SK-N-SH (cell line): ENCODE measurements at regions not wholly inside any gene's neighbourhood (a gene's known extent, or its start where the extent isn't known, plus 50 kb on each side); places are given as distances from the start of the nearest gene placed in this dataset.

Experiments
- CTCF ChIA-PET: fragments of 300-600, 350-600 bp; formaldehyde crosslinking; extraction: SDS; loops from one replicate; lab custom pipeline; 2021; lab: Yijun Ruan, JAX
- POLR2A ChIA-PET: fragments of 350-600 bp; sonication (Branson Sonifier 250); formaldehyde crosslinking; extraction: SDS; loops from one replicate; lab custom pipeline; 2020; ENCODE audit warnings: antibody characterized with exemption, inconsistent platforms; lab: Yijun Ruan, JAX
- DNase-seq: peaks from one replicate; pipeline ENCODE4 v3.0.0; 2012
- H2AFZ ChIP-seq: fragments of 200-600 bp; sonication (generic); 2 replicates; pipeline ENCODE4 v1.8.1; 2016; ENCODE audit warnings: antibody characterized with exemption, mild to moderate bottlenecking, low read depth
- H3F3A ChIP-seq: fragments of 200-600 bp; sonication (generic); replicated peaks from 2 replicates; pipeline ENCODE3; 2016; ENCODE audit warnings: antibody characterized with exemption, mild to moderate bottlenecking; ENCODE audit not compliant: insufficient read depth
- H3K27ac ChIP-seq, 2 experiments: fragments of 200-500 bp in 1 of 2; fragments of 200-600 bp in 1 of 2; sonication (Bioruptor generic) in 1 of 2; sonication (generic), shearing (Covaris generic) in 1 of 2; 2 replicates each; pipeline versions ENCODE4 v1.5.1 to v1.6.1; 2014 to 2016; ENCODE audit warnings: low read depth in 2 of 2, inconsistent platforms in 1 of 2, low read length in 1 of 2, mild to moderate bottlenecking in 1 of 2, mixed read lengths in 1 of 2
- H3K27me3 ChIP-seq: fragments of 200-600 bp; sonication (generic), shearing (Covaris generic); 2 replicates; pipeline ENCODE4 v1.6.1; 2016; ENCODE audit warnings: mixed run types; ENCODE audit not compliant: insufficient read depth
- H3K36me3 ChIP-seq, 2 experiments: fragments of 200-500 bp in 1 of 2; fragments of 200-600 bp in 1 of 2; sonication (Bioruptor generic) in 1 of 2; sonication (generic) in 1 of 2; replicated peaks in 1 of 2; 2 replicates each; pipeline versions ENCODE3 to v1.5.1; 2014 to 2016; ENCODE audit warnings: low read length in 1 of 2, mild to moderate bottlenecking in 1 of 2; ENCODE audit not compliant: insufficient read depth in 2 of 2, control insufficient read depth in 1 of 2
- H3K4me1 ChIP-seq, 2 experiments: fragments of 200-500 bp in 1 of 2; fragments of 200-600 bp in 1 of 2; sonication (Bioruptor generic) in 1 of 2; sonication (generic), shearing (Covaris generic) in 1 of 2; 2 replicates each; pipeline versions ENCODE4 v1.5.1 to v1.6.1; 2014 to 2016; ENCODE audit warnings: low read depth in 1 of 2, low read length in 1 of 2, mixed run types in 1 of 2; ENCODE audit not compliant: insufficient read depth in 2 of 2, control insufficient read depth in 1 of 2
- H3K4me2 ChIP-seq: fragments of 200-600 bp; sonication (generic), shearing (Covaris generic); 2 replicates; pipeline ENCODE4 v1.6.1; 2017; ENCODE audit warnings: mixed run types
- H3K4me3 ChIP-seq, 2 experiments: fragments of 200-500 bp in 1 of 2; fragments of 200-600 bp in 1 of 2; sonication (Bioruptor generic) in 1 of 2; sonication (generic), shearing (Covaris generic) in 1 of 2; 2 replicates each; pipeline versions ENCODE4 v1.5.1 to v1.8.1; 2014 to 2016; ENCODE audit warnings: low read depth in 2 of 2, inconsistent platforms in 1 of 2, low read length in 1 of 2, mild to moderate bottlenecking in 1 of 2, mixed read lengths in 1 of 2, moderate library complexity in 1 of 2
- H3K79me2 ChIP-seq: fragments of 200-600 bp; sonication (generic); 2 replicates; pipeline ENCODE4 v1.8.1; 2017; ENCODE audit warnings: mild to moderate bottlenecking; ENCODE audit not compliant: insufficient read depth
- H3K9ac ChIP-seq: fragments of 200-600 bp; sonication (generic); 2 replicates; pipeline ENCODE4 v1.6.1; 2017; ENCODE audit warnings: mixed run types
- H3K9me2 ChIP-seq: fragments of 200-600 bp; sonication (generic); 2 replicates; pipeline ENCODE4 v1.6.1; 2017; ENCODE audit warnings: mixed run types
- H3K9me3 ChIP-seq: fragments of 200-600 bp; sonication (generic); 2 replicates; pipeline ENCODE4 v1.6.1; 2017; ENCODE audit warnings: mixed run types, mild to moderate bottlenecking, moderate library complexity
- H4K20me1 ChIP-seq: fragments of 200-600 bp; sonication (generic); 2 replicates; pipeline ENCODE4 v1.6.1; 2017; ENCODE audit warnings: mild to moderate bottlenecking, mixed run types; ENCODE audit not compliant: insufficient read depth
- CHD2 ChIP-seq: fragments of 150-350 bp; IDR thresholded peaks from 2 replicates; pipeline ENCODE4 v1.6.1; 2018; ENCODE audit warnings: low read length; ENCODE audit not compliant: partially characterized antibody
- EZH2phosphoT487 ChIP-seq: fragments of 200-600 bp; sonication (generic); IDR thresholded peaks from 2 replicates; pipeline ENCODE4 v1.6.1; 2017; ENCODE audit warnings: low read depth, mixed run types, mild to moderate bottlenecking, antibody characterized with exemption, moderate library complexity, borderline replicate concordance
- FOSL2 ChIP-seq: IDR thresholded peaks from 2 replicates; pipeline ENCODE4 v1.4.0; 2012; ENCODE audit warnings: low read depth, mild to moderate bottlenecking, moderate library complexity, borderline replicate concordance
- IRF3 ChIP-seq: fragments of 150-350 bp; IDR thresholded peaks from 2 replicates; pipeline ENCODE4 v1.6.1; 2016; ENCODE audit warnings: mild to moderate bottlenecking, low read depth, low read length
- JUND ChIP-seq: IDR thresholded peaks from 2 replicates; pipeline ENCODE4 v1.4.0; 2012
- MEF2A ChIP-seq: IDR thresholded peaks from 2 replicates; pipeline ENCODE4 v1.4.0; 2012; ENCODE audit warnings: low read depth, borderline replicate concordance
- NFIC ChIP-seq: IDR thresholded peaks from 2 replicates; pipeline ENCODE4 v1.4.0; 2012; ENCODE audit warnings: borderline replicate concordance
- NRF1 ChIP-seq: IDR thresholded peaks from 2 replicates; pipeline ENCODE4 v1.6.1; 2012; ENCODE audit warnings: low read depth, mild to moderate bottlenecking, low read length
- POLR2AphosphoS5 ChIP-seq: IDR thresholded peaks from 2 replicates; pipeline ENCODE4 v1.6.1; 2012; ENCODE audit warnings: low read depth, low read length
- RFX5 ChIP-seq: IDR thresholded peaks from 2 replicates; pipeline ENCODE4 v1.6.1; 2012; ENCODE audit warnings: mild to moderate bottlenecking, improper control_type of control experiment, low read length
- SIN3A ChIP-seq: IDR thresholded peaks from 2 replicates; pipeline ENCODE4 v1.6.1; 2012; ENCODE audit warnings: low read depth, mild to moderate bottlenecking, low read length, moderate library complexity, borderline replicate concordance
- SMC3 ChIP-seq: IDR thresholded peaks from 2 replicates; pipeline ENCODE4 v1.6.1; 2012; ENCODE audit warnings: low read depth, low read length, improper control_type of control experiment
- TAF1 ChIP-seq: IDR thresholded peaks from 2 replicates; pipeline ENCODE4 v1.6.1; 2012; ENCODE audit warnings: low read depth, mild to moderate bottlenecking, low read length, moderate library complexity, borderline replicate concordance
- TCF12 ChIP-seq: IDR thresholded peaks from 2 replicates; pipeline ENCODE4 v1.4.0; 2012
- TEAD4 ChIP-seq: IDR thresholded peaks from 2 replicates; pipeline ENCODE4 v1.4.0; 2012; ENCODE audit warnings: mild to moderate bottlenecking, borderline replicate concordance; ENCODE audit not compliant: insufficient read depth
- USF1 ChIP-seq: IDR thresholded peaks from 2 replicates; pipeline ENCODE4 v1.4.0; 2012; ENCODE audit warnings: low read depth, borderline replicate concordance
- YY1 ChIP-seq: IDR thresholded peaks from 2 replicates; pipeline ENCODE4 v1.4.0; 2012; ENCODE audit warnings: low read depth, mild to moderate bottlenecking
- WGBS: methylation state at CpG from one replicate; pipeline ENCODE4 v1.1.6; 2017; ENCODE audit warnings: low lambda C conversion rate; 5-methylcytosine and 5-hydroxymethylcytosine counted together
- TF ChIP-seq, protein P1 (sequence below): fragments of 200-600 bp; sonication (generic); IDR thresholded peaks from 2 replicates; pipeline ENCODE4 v1.6.1; 2017; ENCODE audit warnings: antibody characterized with exemption, mild to moderate bottlenecking, moderate library complexity
- TF ChIP-seq, protein P2 (sequence below): IDR thresholded peaks from 2 replicates; pipeline ENCODE4 v1.4.0; 2012; ENCODE audit warnings: low read depth
- TF ChIP-seq, protein P3 (sequence below): IDR thresholded peaks from 2 replicates; pipeline ENCODE4; 2012

DNA sequence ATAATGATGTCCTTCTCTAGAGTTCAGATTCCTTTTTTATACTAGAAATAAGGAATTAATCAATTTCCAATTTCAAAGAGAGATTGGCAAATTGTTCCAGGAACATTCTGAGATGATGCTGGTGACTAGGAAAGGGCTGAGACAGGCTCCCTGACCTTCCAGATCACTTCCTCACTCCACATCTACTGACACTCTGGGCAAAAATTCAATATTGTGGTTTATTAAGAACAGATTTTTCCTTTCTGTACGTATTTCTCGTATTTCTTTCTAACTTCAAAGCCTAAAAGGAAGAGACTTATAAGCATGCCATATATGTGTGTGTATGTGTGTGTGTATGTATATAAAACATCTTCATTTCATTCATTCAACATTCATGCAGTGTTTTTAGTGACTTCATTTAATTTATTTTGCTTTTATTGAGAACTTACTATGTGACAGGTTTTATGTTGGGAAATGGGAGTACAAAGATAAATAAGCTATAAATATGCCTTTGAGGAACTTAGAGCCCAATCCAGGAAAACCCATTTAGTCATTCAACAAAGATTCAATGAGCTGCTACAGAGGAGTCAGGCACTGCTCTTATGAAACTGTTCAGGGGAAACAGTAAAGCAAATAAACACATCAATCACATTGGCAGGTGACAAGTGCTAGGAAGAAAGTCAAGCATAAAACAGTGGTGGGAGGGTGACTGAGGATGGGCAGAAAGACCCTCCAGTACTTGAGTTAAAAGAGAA, 137.9 kb downstream of the RDH14 start:
- Histone ChIP-seq H3K4me1 (no peaks in the 10 kb centered on the region; a peak in 1 of 4 replicates), H3K4me2 (no peak overlapping the region), H3K9me2 (no peaks in the 10 kb centered on the region), H3K79me2 (no peaks in the 10 kb centered on the region), H3K36me3 (no peaks in the 10 kb centered on the region), H3K9ac (no peak overlapping the region), H3K27ac (no peak overlapping the region), H3K27me3 (no peaks in the 10 kb centered on the region), H4K20me1 (no peaks in the 10 kb centered on the region), H3K4me3 (no peak overlapping the region), H3F3A (no peaks in the 10 kb centered on the region), H2AFZ (no peak overlapping the region), H3K9me3 (no peaks in the 10 kb centered on the region)
- ChIA-PET POLR2A (no interaction called here), CTCF (no interaction called here)
- TF ChIP-seq FOSL2, result no peak
- no peak for TF ChIP-seq RFX5
- TF ChIP-seq, protein P1, sequence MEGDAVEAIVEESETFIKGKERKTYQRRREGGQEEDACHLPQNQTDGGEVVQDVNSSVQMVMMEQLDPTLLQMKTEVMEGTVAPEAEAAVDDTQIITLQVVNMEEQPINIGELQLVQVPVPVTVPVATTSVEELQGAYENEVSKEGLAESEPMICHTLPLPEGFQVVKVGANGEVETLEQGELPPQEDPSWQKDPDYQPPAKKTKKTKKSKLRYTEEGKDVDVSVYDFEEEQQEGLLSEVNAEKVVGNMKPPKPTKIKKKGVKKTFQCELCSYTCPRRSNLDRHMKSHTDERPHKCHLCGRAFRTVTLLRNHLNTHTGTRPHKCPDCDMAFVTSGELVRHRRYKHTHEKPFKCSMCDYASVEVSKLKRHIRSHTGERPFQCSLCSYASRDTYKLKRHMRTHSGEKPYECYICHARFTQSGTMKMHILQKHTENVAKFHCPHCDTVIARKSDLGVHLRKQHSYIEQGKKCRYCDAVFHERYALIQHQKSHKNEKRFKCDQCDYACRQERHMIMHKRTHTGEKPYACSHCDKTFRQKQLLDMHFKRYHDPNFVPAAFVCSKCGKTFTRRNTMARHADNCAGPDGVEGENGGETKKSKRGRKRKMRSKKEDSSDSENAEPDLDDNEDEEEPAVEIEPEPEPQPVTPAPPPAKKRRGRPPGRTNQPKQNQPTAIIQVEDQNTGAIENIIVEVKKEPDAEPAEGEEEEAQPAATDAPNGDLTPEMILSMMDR, result no peak
- TF ChIP-seq JUND, result no peak
- TF ChIP-seq NRF1, result no peak
- no peak for TF ChIP-seq MEF2A
- TF ChIP-seq EZH2phosphoT487, result no peak
- no peak for TF ChIP-seq IRF3
- DNase-seq, result no peak
- 39% methylated on average over 2 of the region's 2 CpGs for WGBS

GRCh38 chr2:18413676-18414396, 146.6 kb downstream of the RDH14 start:
- no peaks in the 10 kb centered on the region for H3K27me3 ChIP-seq
- no peaks in the 10 kb centered on the region for H3K9me2 ChIP-seq
- H3K4me2 ChIP-seq, result peak overlapping the region; percentile 79
- POLR2A ChIA-PET, result no interaction called here
- H4K20me1 ChIP-seq, result no peaks in the 10 kb centered on the region
- H3K9me3 ChIP-seq, result no peaks in the 10 kb centered on the region
- H3K4me3 ChIP-seq, result peak overlapping the region; percentile 14 to 33; a peak in 3 of 4 replicates
- no peaks in the 10 kb centered on the region for H3K36me3 ChIP-seq
- H3F3A ChIP-seq, result peaks cover 28% of the 10 kb centered on the region
- no peaks in the 10 kb centered on the region for H3K79me2 ChIP-seq
- WGBS, result 2% methylated on average over 2 of the region's 2 CpGs
- H3K27ac ChIP-seq, result peak overlapping the region; percentile 47 to 93; a peak in 3 of 4 replicates
- H3K9ac ChIP-seq, result peak overlapping the region; percentile 49; the same call in 1 of the 2 replicates
- peaks cover 0 to 12% of the 10 kb centered on the region in 2 experiments; a peak in 2 of 4 replicates for H3K4me1 ChIP-seq
- H2AFZ ChIP-seq, result peak overlapping the region; percentile 2; the same call in 1 of the 2 replicates
- no peak for DNase-seq
- CTCF ChIA-PET, result interaction anchor here (0.8 to 2.0 kb wide), 5 partner anchors 9 to 37 kb away, joined by 3 to 8 read pairs (median 3); no protein-coding TSS in a partner anchor
- TF ChIP-seq SIN3A (peak; percentile 50; the same call in 1 of the 2 replicates), IRF3 (no peak), TEAD4 (no peak), JUND (peak; percentile 89), CHD2 (no peak), TCF12 (peak; percentile 77), SMC3 (no peak), TAF1 (no peak; the same call in 1 of the 2 replicates), USF1 (no peak), YY1 (peak; percentile 33; the same call in 1 of the 2 replicates), NFIC (peak; percentile 76; the same call in 1 of the 2 replicates), POLR2AphosphoS5 (peak; percentile 44; the same call in 1 of the 2 replicates)
- TF ChIP-seq, protein P2, sequence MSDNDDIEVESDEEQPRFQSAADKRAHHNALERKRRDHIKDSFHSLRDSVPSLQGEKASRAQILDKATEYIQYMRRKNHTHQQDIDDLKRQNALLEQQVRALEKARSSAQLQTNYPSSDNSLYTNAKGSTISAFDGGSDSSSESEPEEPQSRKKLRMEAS, result peak; percentile 91
- TF ChIP-seq, protein P3, sequence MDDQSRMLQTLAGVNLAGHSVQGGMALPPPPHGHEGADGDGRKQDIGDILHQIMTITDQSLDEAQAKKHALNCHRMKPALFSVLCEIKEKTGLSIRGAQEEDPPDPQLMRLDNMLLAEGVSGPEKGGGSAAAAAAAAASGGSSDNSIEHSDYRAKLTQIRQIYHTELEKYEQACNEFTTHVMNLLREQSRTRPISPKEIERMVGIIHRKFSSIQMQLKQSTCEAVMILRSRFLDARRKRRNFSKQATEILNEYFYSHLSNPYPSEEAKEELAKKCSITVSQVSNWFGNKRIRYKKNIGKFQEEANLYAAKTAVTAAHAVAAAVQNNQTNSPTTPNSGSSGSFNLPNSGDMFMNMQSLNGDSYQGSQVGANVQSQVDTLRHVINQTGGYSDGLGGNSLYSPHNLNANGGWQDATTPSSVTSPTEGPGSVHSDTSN, result peak; percentile 62
